IMR-90 (cell line): ENCODE measurements at regions not wholly inside any gene's neighbourhood (a gene's known extent, or its start where the extent isn't known, plus 50 kb on each side); places are given as distances from the start of the nearest gene placed in this dataset.
A peak's percentile ranks its signal among the peaks of the same experiment; 100 is the strongest.

Experiments
- ATAC-seq: fragments of 200-7000 bp; cut with Tn5 transposase; 2 replicates; pipeline ENCODE4 v1.9.1; 2020; ENCODE audit warnings: low read depth, mild to moderate bottlenecking, moderate library complexity
- BruUV-seq: library from RNA; stranded (reverse); fragments of 400-500 nt; replicated peaks from 2 replicates; lab custom pipeline; 2021; lab: Mats Ljungman, UMichigan
- CTCF ChIA-PET: fragments of 300-600 bp; formaldehyde crosslinking; extraction: SDS; loops from one replicate; lab custom pipeline; 2021; ENCODE audit warnings: antibody characterized with exemption; lab: Yijun Ruan, JAX
- POLR2A ChIA-PET: fragments of 300-600 bp; sonication (Branson Sonifier 250); formaldehyde crosslinking; loops from one replicate; lab custom pipeline; 2022; ENCODE audit warnings: antibody characterized with exemption; ENCODE audit not compliant: unreplicated experiment; lab: Charles Lee
- DNase-seq: peaks from one replicate; pipeline ENCODE4 v3.0.0; 2013
- H2AFZ ChIP-seq: replicated peaks from 2 replicates; pipeline ENCODE3; 2013; ENCODE audit warnings: low read length, mild to moderate bottlenecking; ENCODE audit not compliant: poor library complexity
- H2AK5ac ChIP-seq: 2 replicates; pipeline ENCODE4 v1.6.1; 2013; ENCODE audit warnings: low read depth, low read length, inconsistent platforms
- H2AK9ac ChIP-seq: replicated peaks from 2 replicates; pipeline ENCODE3; 2013; ENCODE audit warnings: mild to moderate bottlenecking, low read depth, low read length, moderate library complexity; ENCODE audit not compliant: poor library complexity
- H2BK120ac ChIP-seq: 2 replicates; pipeline ENCODE4 v1.6.1; 2013; ENCODE audit warnings: low read depth, low read length, inconsistent platforms
- H2BK15ac ChIP-seq: 3 replicates; pipeline ENCODE4 v1.6.1; 2013; ENCODE audit warnings: low read depth, low read length, inconsistent platforms
- H2BK20ac ChIP-seq: 2 replicates; pipeline ENCODE4 v1.6.1; 2013; ENCODE audit warnings: low read depth, mild to moderate bottlenecking, inconsistent platforms, low read length, moderate library complexity
- H2BK5ac ChIP-seq: 2 replicates; pipeline ENCODE4 v1.6.1; 2013; ENCODE audit warnings: mild to moderate bottlenecking, low read depth, low read length, inconsistent platforms; ENCODE audit not compliant: poor library complexity, severe bottlenecking
- H3K14ac ChIP-seq: replicated peaks from 2 replicates; pipeline ENCODE4 v1.6.1; 2013; ENCODE audit warnings: low read depth, low read length, inconsistent platforms
- H3K18ac ChIP-seq: 2 replicates; pipeline ENCODE4 v1.6.1; 2013; ENCODE audit warnings: low read depth, low read length, control low read depth
- H3K23ac ChIP-seq: 2 replicates; pipeline ENCODE4 v1.6.1; 2013; ENCODE audit warnings: low read depth, low read length, inconsistent platforms
- H3K27ac ChIP-seq: 2 replicates; pipeline ENCODE4 v1.5.1; 2013; ENCODE audit warnings: mild to moderate bottlenecking, control low read depth, low read length; ENCODE audit not compliant: insufficient read depth
- H3K27me3 ChIP-seq: 2 replicates; pipeline ENCODE4 v1.6.1; 2013; ENCODE audit warnings: low read length; ENCODE audit not compliant: control insufficient read depth, insufficient read depth
- H3K36me3 ChIP-seq: 2 replicates; pipeline ENCODE4 v1.6.1; 2013; ENCODE audit warnings: low read length, mixed read lengths; ENCODE audit not compliant: control insufficient read depth, insufficient read depth
- H3K4ac ChIP-seq: 2 replicates; pipeline ENCODE4 v1.6.1; 2013; ENCODE audit warnings: low read depth, low read length, inconsistent platforms
- H3K4me1 ChIP-seq: 2 replicates; pipeline ENCODE4 v1.6.1; 2013; ENCODE audit warnings: low read length, mixed read lengths; ENCODE audit not compliant: control insufficient read depth, insufficient read depth
- H3K4me2 ChIP-seq: 2 replicates; pipeline ENCODE4 v1.6.1; 2013; ENCODE audit warnings: low read depth, mild to moderate bottlenecking, control low read depth, low read length, moderate library complexity
- H3K4me3 ChIP-seq: 2 replicates; pipeline ENCODE4 v1.5.1; 2013; ENCODE audit warnings: low read depth, mild to moderate bottlenecking, control low read depth, low read length, moderate library complexity; ENCODE audit not compliant: insufficient read depth
- H3K56ac ChIP-seq: 2 replicates; pipeline ENCODE4 v1.6.1; 2013; ENCODE audit warnings: low read length, inconsistent platforms; ENCODE audit not compliant: insufficient read depth; ENCODE audit errors: extremely low read depth
- H3K79me1 ChIP-seq, 2 experiments: 2 replicates each; pipeline ENCODE4 v1.6.1; 2013; ENCODE audit warnings: low read length in 2 of 2, inconsistent platforms in 1 of 2, low read depth in 1 of 2
- H3K9ac ChIP-seq: 2 replicates; pipeline ENCODE4 v1.6.1; 2013; ENCODE audit warnings: low read depth, low read length, control low read depth
- H3K9me1 ChIP-seq: 2 replicates; pipeline ENCODE4 v1.6.1; 2013; ENCODE audit warnings: low read length, inconsistent platforms; ENCODE audit not compliant: insufficient read depth
- H3K9me3 ChIP-seq: 2 replicates; pipeline ENCODE4 v1.6.1; 2013; ENCODE audit warnings: low read length; ENCODE audit not compliant: control insufficient read depth, insufficient read depth
- H4K20me1 ChIP-seq: 2 replicates; pipeline ENCODE4 v1.6.1; 2013; ENCODE audit warnings: low read length, inconsistent platforms; ENCODE audit not compliant: insufficient read depth
- H4K5ac ChIP-seq: 2 replicates; pipeline ENCODE4 v1.6.1; 2013; ENCODE audit warnings: mild to moderate bottlenecking, low read depth, low read length, control low read depth
- H4K8ac ChIP-seq, 2 experiments: 2 replicates each; pipeline ENCODE4 v1.6.1; 2013; ENCODE audit warnings: low read depth in 2 of 2, low read length in 2 of 2, control low read depth in 1 of 2, inconsistent platforms in 1 of 2
- H4K91ac ChIP-seq: 2 replicates; pipeline ENCODE4 v1.6.1; 2013; ENCODE audit warnings: low read depth, low read length, inconsistent platforms; ENCODE audit not compliant: insufficient read depth
- FOS ChIP-seq: fragments of 150-350 bp; IDR thresholded peaks from 2 replicates; pipeline ENCODE4 v1.6.1; 2016; ENCODE audit warnings: low read depth, low read length
- RCOR1 ChIP-seq: IDR thresholded peaks from 2 replicates; pipeline ENCODE4 v1.6.1; 2012; ENCODE audit warnings: mild to moderate bottlenecking, low read length, improper control_type of control experiment; ENCODE audit not compliant: insufficient replicate concordance
- WGBS, 2 experiments: methylation state at CpG; one replicate each; pipeline versions ENCODE4 v1.1.5 to v1.1.7; 2013; ENCODE audit warnings: missing lambda C conversion rate in 2 of 2; ENCODE audit not compliant: insufficient read length in 1 of 2; ENCODE audit errors: extremely low coverage in 2 of 2; 5-methylcytosine and 5-hydroxymethylcytosine counted together
- dilution Hi-C: fragments of 300-500 bp; cut with HindIII; formaldehyde crosslinking; loops from one replicate; pipeline ENCODE4 v1.14.3; 2018; ENCODE audit warnings: low sequenced_read_pairs; ENCODE audit not compliant: unreplicated experiment
- in situ Hi-C: fragments of 300-500 bp; cut with MboI; formaldehyde crosslinking; loops from 3 replicates; pipeline ENCODE4 v1.14.3; 2019; ENCODE audit warnings: low sequenced_read_pairs, inconsistent platforms, mixed read lengths
- intact Hi-C: fragments of 100-400 bp; cut with micrococcal nuclease; formaldehyde crosslinking; loops from 2 replicates; pipeline ENCODE4 v1.10.0; 2022

DNA sequence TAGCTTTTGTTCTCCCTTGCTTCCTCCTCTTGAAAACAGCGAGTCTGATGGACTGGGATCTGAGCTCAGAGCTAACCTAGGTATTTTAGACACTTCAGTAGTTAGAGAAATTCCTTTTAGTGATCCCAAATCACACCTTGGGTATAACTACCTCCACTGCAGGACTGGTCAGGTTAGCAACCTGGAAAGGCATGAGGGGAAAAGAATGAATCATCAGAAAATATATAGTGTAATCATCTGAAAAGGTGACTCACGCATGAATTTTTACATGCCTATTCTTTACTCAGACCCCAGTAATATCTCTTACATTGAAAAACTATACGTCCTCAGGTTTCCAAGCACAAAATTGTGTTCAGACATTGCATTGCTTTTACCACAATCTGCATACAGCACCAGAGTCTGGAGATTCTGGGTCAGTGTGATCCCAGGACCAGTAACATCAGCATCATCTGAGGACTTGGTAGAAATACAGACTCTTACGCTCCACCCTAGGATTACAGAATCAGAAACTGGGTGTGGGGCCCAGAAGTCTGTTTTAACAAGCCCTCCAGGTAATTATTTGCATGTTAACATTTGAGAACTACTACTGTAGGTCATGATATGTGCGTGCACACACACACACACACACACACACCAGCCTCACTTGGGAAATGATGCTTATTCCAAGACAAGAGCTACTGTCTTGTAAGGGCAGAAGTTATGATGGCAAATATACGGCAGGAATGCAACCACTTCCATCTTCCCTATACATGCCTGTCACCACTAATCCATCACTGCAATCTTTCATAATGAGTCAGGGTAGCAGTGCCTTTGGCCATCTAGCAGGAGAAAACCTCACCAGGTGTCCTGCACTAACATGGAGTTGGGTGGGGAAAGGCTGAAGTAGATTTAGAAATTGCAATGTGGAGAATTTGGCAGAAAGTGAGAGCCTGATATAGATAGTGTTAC lies 271.6 kb upstream of the MAP3K1 start:
- ATAC-seq = peak; percentile 61
- H3K4me1 ChIP-seq = peaks cover 7% of the 10 kb centered on the region; the same call in 1 of the 2 replicates
- intact Hi-C loops = no loop called here

More for the DNA sequence above, 271.6 kb upstream of the MAP3K1 start:
- Histone ChIP-seq H3K9me3 (no peaks in the 10 kb centered on the region), H3K4me2 (no peak overlapping the region), H3K9ac (no peak overlapping the region), H2AK5ac (no peak overlapping the region), H4K8ac (no peak overlapping the region), H3K18ac (no peak overlapping the region), H3K36me3 (no peaks in the 10 kb centered on the region), H3K4me3 (no peak overlapping the region), H4K91ac (peak overlapping the region; percentile 19; the same call in 1 of the 2 replicates), H3K4ac (peak overlapping the region; percentile 33; the same call in 1 of the 2 replicates), H3K56ac (no peak overlapping the region), H3K79me1 (no peaks in the 10 kb centered on the region), H2AFZ (no peak overlapping the region), H2BK120ac (peak overlapping the region; percentile 64), H3K14ac (no peak overlapping the region; the same call in 1 of the 2 replicates), H2BK20ac (peak overlapping the region; percentile 43), H4K20me1 (no peaks in the 10 kb centered on the region), H3K9me1 (peaks cover 4% of the 10 kb centered on the region; the same call in 1 of the 2 replicates), H2AK9ac (no peak overlapping the region), H4K5ac (no peak overlapping the region), H3K23ac (no peak overlapping the region), H3K27me3 (no peaks in the 10 kb centered on the region), H3K27ac (no peak overlapping the region), H2BK5ac (no peak overlapping the region), H2BK15ac (no peak overlapping the region; the same call in 2 of the 3 replicates)
- CTCF ChIA-PET = no interaction called here
- DNase-seq = peak; percentile 68
- in situ Hi-C loops (no loop called here), dilution Hi-C loops (no loop called here)
- WGBS, 2 experiments = 33% methylated on average over 1 of the region's 6 CpGs; no CpG with 5 or more reads in 1 of the 2 experiments
- TF ChIP-seq RCOR1 = no peak
- peak; percentile 64; the same call in 1 of the 2 replicates for TF ChIP-seq FOS
- POLR2A ChIA-PET = no interaction called here
- BruUV-seq = no TSS peak
